Stimulated activated CD8-positive, alpha-beta memory T cell treated with anti-CD3 and anti-CD28 coated beads, Interleukin-4, amount 100 ng/mL, for 4 hours (primary cell): ENCODE measurements at regions not wholly inside any gene's neighbourhood (a gene's known extent, or its start where the extent isn't known, plus 50 kb on each side); places are given as distances from the start of the nearest gene placed in this dataset.

Experiments used
- DNase-seq, 2 donors: peaks; one replicate each; pipeline ENCODE4 v3.0.0-alpha.2; 2020; ENCODE audit warnings: low read depth in 2 of 2, low spot score in 1 of 2

GRCh38 chr7:21357151-21358097 lies 70.5 kb upstream of the SP4 start:
- DNase-seq: no peak

GRCh38 chr7:21358648-21359047 lies 69.2 kb upstream of the SP4 start:
- DNase-seq: no peak

GRCh38 chr7:21359163-21359562 lies 68.7 kb upstream of the SP4 start:
- no peak for DNase-seq

- DNase-seq: no peak
Measured at GRCh38 chr7:21361413-21362125, 66.3 kb upstream of the SP4 start.

GRCh38 chr7:21364801-21365271 lies 63.0 kb upstream of the SP4 start:
- DNase-seq: no peak

- no peak for DNase-seq
Measured at GRCh38 chr7:21365866-21366624, 61.8 kb upstream of the SP4 start.

GRCh38 chr7:21367081-21367480 lies 60.8 kb upstream of the SP4 start:
- no peak for DNase-seq

GRCh38 chr7:21367537-21367936 lies 60.3 kb upstream of the SP4 start:
- DNase-seq: no peak

- no peak for DNase-seq
Measured at GRCh38 chr7:21368317-21368716, 59.6 kb upstream of the SP4 start.

GRCh38 chr7:21370283-21370982 lies 57.5 kb upstream of the SP4 start:
- no peak for DNase-seq

- no peak for DNase-seq
Measured at GRCh38 chr7:21371360-21371759, 56.5 kb upstream of the SP4 start.

GRCh38 chr7:21373031-21373430 lies 54.9 kb upstream of the SP4 start:
- DNase-seq: no peak

- no peak for DNase-seq
Measured at GRCh38 chr7:21374134-21374533, 53.7 kb upstream of the SP4 start.

- no peak for DNase-seq
Measured at GRCh38 chr7:21377545-21377944, 50.3 kb upstream of the SP4 start.
